AG04450 (cell line): ENCODE measurements at regions not wholly inside any gene's neighbourhood (a gene's known extent, or its start where the extent isn't known, plus 50 kb on each side); places are given as distances from the start of the nearest gene placed in this dataset.

Experiments used
- CTCF ChIA-PET: fragments of 300-600, 350-600 bp; formaldehyde crosslinking; extraction: SDS; loops from one replicate; lab custom pipeline; 2022; ENCODE audit warnings: antibody characterized with exemption, inconsistent platforms; lab: Charles Lee
- POLR2A ChIA-PET: fragments of 350-600 bp; formaldehyde crosslinking; extraction: SDS; loops from one replicate; lab custom pipeline; 2021; ENCODE audit warnings: antibody characterized with exemption, inconsistent platforms; lab: Yijun Ruan, JAX
- DNase-seq: peaks from one replicate; pipeline ENCODE4 v3.0.0-alpha.2; 2011; ENCODE audit warnings: low read depth, low spot score
- H3K27ac ChIP-seq: one replicate; pipeline ENCODE4 v1.5.1; 2012; ENCODE audit warnings: low read depth, low read length, control low read depth
- H3K27me3 ChIP-seq: one replicate; pipeline ENCODE4 v1.6.0; 2012; ENCODE audit warnings: low read length; ENCODE audit not compliant: control insufficient read depth, insufficient read depth
- H3K4me3 ChIP-seq: 2 replicates; pipeline ENCODE4 v1.5.1; 2011; ENCODE audit warnings: mild to moderate bottlenecking, low read depth, low read length, control low read depth
- H3K9me3 ChIP-seq: 2 replicates; pipeline ENCODE4 v1.5.1; 2012; ENCODE audit warnings: low read length; ENCODE audit not compliant: control insufficient read depth, insufficient read depth
- TF ChIP-seq, protein P1 (sequence below): IDR thresholded peaks from 2 replicates; pipeline ENCODE4 v1.5.1; 2011; ENCODE audit warnings: low read depth, low read length, control low read depth, inconsistent platforms

DNA sequence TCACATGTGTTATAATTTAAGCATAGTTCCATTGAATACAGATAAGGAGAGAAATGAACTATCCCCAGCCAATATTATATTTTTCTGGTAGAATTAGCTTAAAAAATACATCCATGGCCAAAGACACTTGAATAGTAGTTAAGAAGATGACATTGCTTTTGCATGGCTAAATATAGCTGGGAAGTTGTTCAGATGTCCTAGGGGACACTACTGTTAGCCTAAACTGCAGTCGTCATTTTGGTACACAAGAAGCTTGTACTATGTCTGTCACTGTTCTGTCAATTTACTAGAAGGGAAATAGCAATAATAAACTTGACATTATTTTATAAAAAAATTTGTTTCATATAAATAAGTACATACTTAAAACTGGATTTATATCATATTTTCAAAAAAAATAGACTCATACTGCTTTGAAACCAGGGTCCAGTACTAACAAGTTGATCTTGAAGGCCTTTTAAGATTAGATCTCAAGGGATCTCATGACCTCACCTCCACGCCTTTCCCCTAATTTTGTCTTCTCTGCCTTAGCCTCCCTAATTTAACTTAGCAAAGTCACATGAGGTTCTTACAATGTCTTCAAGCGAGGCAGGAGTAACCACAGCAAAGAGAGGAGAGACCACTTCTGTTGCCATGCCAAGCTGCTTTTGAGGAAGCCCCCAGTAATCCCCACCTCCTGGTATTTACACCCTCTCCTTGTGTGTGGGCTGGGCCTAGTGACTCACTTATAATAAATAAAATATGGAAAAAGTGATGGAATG lies 81.0 kb downstream of the AVPR1A start:
- ChIA-PET POLR2A (no interaction called here), CTCF (interaction anchor here (1.1 to 3.0 kb wide), 19 partner anchors 9 to 632 kb away, joined by 3 to 57 read pairs (median 12); no protein-coding TSS in a partner anchor)
- no peaks in the 10 kb centered on the region for H3K9me3 ChIP-seq
- no peak overlapping the region for H3K27ac ChIP-seq
- TF ChIP-seq, protein P1, sequence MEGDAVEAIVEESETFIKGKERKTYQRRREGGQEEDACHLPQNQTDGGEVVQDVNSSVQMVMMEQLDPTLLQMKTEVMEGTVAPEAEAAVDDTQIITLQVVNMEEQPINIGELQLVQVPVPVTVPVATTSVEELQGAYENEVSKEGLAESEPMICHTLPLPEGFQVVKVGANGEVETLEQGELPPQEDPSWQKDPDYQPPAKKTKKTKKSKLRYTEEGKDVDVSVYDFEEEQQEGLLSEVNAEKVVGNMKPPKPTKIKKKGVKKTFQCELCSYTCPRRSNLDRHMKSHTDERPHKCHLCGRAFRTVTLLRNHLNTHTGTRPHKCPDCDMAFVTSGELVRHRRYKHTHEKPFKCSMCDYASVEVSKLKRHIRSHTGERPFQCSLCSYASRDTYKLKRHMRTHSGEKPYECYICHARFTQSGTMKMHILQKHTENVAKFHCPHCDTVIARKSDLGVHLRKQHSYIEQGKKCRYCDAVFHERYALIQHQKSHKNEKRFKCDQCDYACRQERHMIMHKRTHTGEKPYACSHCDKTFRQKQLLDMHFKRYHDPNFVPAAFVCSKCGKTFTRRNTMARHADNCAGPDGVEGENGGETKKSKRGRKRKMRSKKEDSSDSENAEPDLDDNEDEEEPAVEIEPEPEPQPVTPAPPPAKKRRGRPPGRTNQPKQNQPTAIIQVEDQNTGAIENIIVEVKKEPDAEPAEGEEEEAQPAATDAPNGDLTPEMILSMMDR: no peak
- no peaks in the 10 kb centered on the region for H3K27me3 ChIP-seq
- DNase-seq: no peak
- no peak overlapping the region for H3K4me3 ChIP-seq

DNA sequence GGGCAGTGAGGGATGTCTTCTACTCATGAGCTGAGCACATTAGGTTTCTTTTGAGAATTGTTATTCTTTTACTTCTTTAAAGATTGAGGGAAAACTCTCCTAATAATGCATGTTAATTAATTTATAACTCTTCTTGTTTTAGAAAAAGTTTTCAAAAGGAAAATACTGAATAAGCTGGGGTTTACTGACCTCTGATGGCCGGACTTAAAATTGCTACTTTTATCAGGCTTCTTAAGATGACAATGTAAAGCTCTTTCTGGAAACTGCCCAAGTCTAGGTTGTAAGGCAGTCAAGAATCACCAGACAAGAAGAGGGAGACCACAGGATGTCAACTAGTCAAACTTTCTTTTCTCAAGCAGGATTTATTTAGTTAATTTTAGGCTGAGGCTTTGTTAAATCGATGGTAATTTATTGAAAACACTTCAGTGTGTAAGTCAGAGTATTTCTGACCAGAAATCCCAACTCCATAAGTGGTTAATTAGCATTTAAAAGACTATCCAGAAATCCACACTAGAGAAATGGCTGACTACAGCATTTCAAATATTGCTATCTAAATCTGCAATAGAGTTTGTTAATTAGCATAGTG lies 82.1 kb downstream of the AVPR1A start:
- CTCF ChIA-PET: interaction anchor here (0.6 to 3.0 kb wide), 38 partner anchors 9 to 635 kb away, joined by 3 to 57 read pairs (median 4); partner anchors contain the start of gene PPM1H
- Histone ChIP-seq H3K27ac (no peak overlapping the region), H3K27me3 (no peaks in the 10 kb centered on the region), H3K4me3 (no peak overlapping the region), H3K9me3 (no peaks in the 10 kb centered on the region)
- DNase-seq: peak; percentile 34
- TF ChIP-seq, protein P1: peak; percentile 64
- POLR2A ChIA-PET: interaction anchor here (0.5 kb wide), 1 partner anchor 487 kb away, joined by 3 read pairs; no protein-coding TSS in a partner anchor

GRCh38 chr12:63066782-63067181 lies 84.2 kb downstream of the AVPR1A start:
- Histone ChIP-seq H3K4me3 (no peak overlapping the region), H3K27me3 (no peaks in the 10 kb centered on the region), H3K9me3 (no peaks in the 10 kb centered on the region), H3K27ac (no peak overlapping the region)
- TF ChIP-seq, protein P1: no peak
- ChIA-PET CTCF (no interaction called here), POLR2A (no interaction called here)
- no peak for DNase-seq

- DNase-seq: no peak
- Histone ChIP-seq H3K9me3 (no peaks in the 10 kb centered on the region), H3K4me3 (no peak overlapping the region), H3K27me3 (no peaks in the 10 kb centered on the region), H3K27ac (no peak overlapping the region)
- TF ChIP-seq, protein P1: no peak
- POLR2A ChIA-PET: no interaction called here
- CTCF ChIA-PET: no interaction called here
Measured at GRCh38 chr12:63066136-63066535, 84.9 kb downstream of the AVPR1A start.

DNA sequence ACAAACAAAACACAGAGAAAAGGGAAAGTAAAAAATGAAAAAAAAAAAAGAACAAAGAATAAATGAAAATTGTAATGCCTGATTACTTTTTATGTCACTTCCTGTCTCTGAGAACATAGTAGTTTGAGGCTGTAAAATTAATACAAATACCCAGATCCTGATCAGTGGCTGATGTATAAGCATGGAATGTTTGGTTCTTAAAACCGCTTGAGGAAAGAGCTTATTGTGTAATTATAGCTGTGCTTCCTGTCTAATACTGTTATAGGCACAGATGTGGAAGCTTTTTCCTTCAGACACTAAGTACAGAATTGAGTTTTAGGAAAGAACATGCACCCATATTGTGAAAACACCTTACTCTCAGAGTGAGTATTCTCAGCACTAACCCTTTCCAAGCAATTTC lies 86.9 kb downstream of the AVPR1A start:
- no peak for DNase-seq

More for the DNA sequence above, 86.9 kb downstream of the AVPR1A start:
- Histone ChIP-seq H3K27ac (no peak overlapping the region), H3K27me3 (no peaks in the 10 kb centered on the region), H3K9me3 (no peaks in the 10 kb centered on the region), H3K4me3 (no peak overlapping the region)
- ChIA-PET CTCF (interaction anchor here (1.0 kb wide), 1 partner anchor 128 kb away, joined by 4 read pairs; no protein-coding TSS in a partner anchor), POLR2A (interaction anchor here (0.6 to 0.7 kb wide), 2 partner anchors 14 to 203 kb away, joined by 3 read pairs; no protein-coding TSS in a partner anchor)
- TF ChIP-seq, protein P1: no peak
